GM21423 (cell line): ENCODE measurements at regions not wholly inside any gene's neighbourhood (a gene's known extent, or its start where the extent isn't known, plus 50 kb on each side); places are given as distances from the start of the nearest gene placed in this dataset.
A peak's percentile ranks its signal among the peaks of the same experiment; 100 is the strongest.

ENCODE experiments used
- ATAC-seq: cut with Tn5 transposase; IDR thresholded peaks from one replicate; pipeline ENCODE4 v1.9.1; 2021; ENCODE audit warnings: mild to moderate bottlenecking, moderate library complexity; ENCODE audit not compliant: unreplicated experiment

GRCh38 chr3:44076221-44076829 is 165.4 kb upstream of the TOPAZ1 start:
- ATAC-seq: no peak

GRCh38 chr3:44077267-44077666 is 164.4 kb upstream of the TOPAZ1 start:
- ATAC-seq: no peak

GRCh38 chr3:44078863-44079262 is 162.8 kb upstream of the TOPAZ1 start:
- ATAC-seq: no peak

GRCh38 chr3:44079916-44080315 is 161.8 kb upstream of the TOPAZ1 start:
- no peak for ATAC-seq

- ATAC-seq: no peak
Measured at GRCh38 chr3:44080474-44081072, 161.1 kb upstream of the TOPAZ1 start.

- ATAC-seq: no peak
Measured at GRCh38 chr3:44090036-44090435, 151.7 kb upstream of the TOPAZ1 start.

GRCh38 chr3:44092497-44092896 is 149.2 kb upstream of the TOPAZ1 start:
- ATAC-seq: no peak

GRCh38 chr3:44093531-44093930 is 148.2 kb upstream of the TOPAZ1 start:
- no peak for ATAC-seq

- ATAC-seq: no peak
Measured at GRCh38 chr3:44098656-44099415, 142.8 kb upstream of the TOPAZ1 start.

GRCh38 chr3:44099566-44100297 is 142.0 kb upstream of the TOPAZ1 start:
- no peak for ATAC-seq

GRCh38 chr3:44100298-44100695 is 141.4 kb upstream of the TOPAZ1 start:
- no peak for ATAC-seq

GRCh38 chr3:44104043-44104442 is 137.6 kb upstream of the TOPAZ1 start:
- no peak for ATAC-seq

GRCh38 chr3:44104668-44105321 is 136.9 kb upstream of the TOPAZ1 start:
- ATAC-seq: peak; percentile 96

GRCh38 chr3:44105571-44105970 is 136.1 kb upstream of the TOPAZ1 start:
- no peak for ATAC-seq

GRCh38 chr3:44106756-44107155 is 134.9 kb upstream of the TOPAZ1 start:
- no peak for ATAC-seq

GRCh38 chr3:44108481-44108880 is 133.2 kb upstream of the TOPAZ1 start:
- no peak for ATAC-seq

- no peak for ATAC-seq
Measured at GRCh38 chr3:44109771-44110361, 131.8 kb upstream of the TOPAZ1 start.

GRCh38 chr3:44110648-44111047 is 131.0 kb upstream of the TOPAZ1 start:
- no peak for ATAC-seq

GRCh38 chr3:44111482-44111881 is 130.2 kb upstream of the TOPAZ1 start:
- no peak for ATAC-seq

- ATAC-seq: no peak
Measured at GRCh38 chr3:44114142-44114541, 127.5 kb upstream of the TOPAZ1 start.

GRCh38 chr3:44117239-44117638 is 124.4 kb upstream of the TOPAZ1 start:
- no peak for ATAC-seq
